ENCODE measurements at regions not wholly inside any gene's neighbourhood (a gene's known extent, or its start where the extent isn't known, plus 50 kb on each side); places are given as distances from the start of the nearest gene placed in this dataset.
A peak's percentile ranks its signal among the peaks of the same experiment; 100 is the strongest.

GRCh38 chr2:12931186-12931844 lies 214.6 kb downstream of the TRIB2 start:
- Mint-ChIP-seq H3K4me3 (no peak overlapping the region), H3K36me3 (ENCODE audit: low read depth) (no peaks in the 10 kb centered on the region), H3K27ac (no peak overlapping the region), H3K27me3 (no peaks in the 10 kb centered on the region), H3K4me1 (peaks cover 29% of the 10 kb centered on the region)
- ATAC-seq (peak; percentile 65), DNase-seq (no peak)
- H3K9me3 ChIP-seq (ENCODE audit: control insufficient read depth, low read length, poor library complexity, severe bottlenecking), result no peaks in the 10 kb centered on the region

- Mint-ChIP-seq H3K27ac (no peak overlapping the region), H3K27me3 (no peaks in the 10 kb centered on the region), H3K4me1 (peaks cover 32% of the 10 kb centered on the region), H3K36me3 (ENCODE audit: low read depth) (no peaks in the 10 kb centered on the region), H3K4me3 (no peak overlapping the region)
- DNase-seq, result no peak
- ATAC-seq, result no peak
- no peaks in the 10 kb centered on the region for H3K9me3 ChIP-seq (ENCODE audit: control insufficient read depth, low read length, poor library complexity, severe bottlenecking)
Observed at GRCh38 chr2:12932192-12932591, 215.5 kb downstream of the TRIB2 start.

GRCh38 chr2:12934146-12934756 lies 217.5 kb downstream of the TRIB2 start:
- H3K4me1 Mint-ChIP-seq, result peaks cover 24% of the 10 kb centered on the region
- no peaks in the 10 kb centered on the region for H3K9me3 ChIP-seq (ENCODE audit: control insufficient read depth, low read length, poor library complexity, severe bottlenecking)
- no peak overlapping the region for H3K4me3 Mint-ChIP-seq
- DNase-seq (no peak), ATAC-seq (no peak)
- H3K27me3 Mint-ChIP-seq, result no peaks in the 10 kb centered on the region
- no peaks in the 10 kb centered on the region for H3K36me3 Mint-ChIP-seq (ENCODE audit: low read depth)
- peak overlapping the region; percentile 88 for H3K27ac Mint-ChIP-seq

- DNase-seq, result no peak
- H3K36me3 Mint-ChIP-seq (ENCODE audit: low read depth), result no peaks in the 10 kb centered on the region
- no peaks in the 10 kb centered on the region for H3K9me3 ChIP-seq (ENCODE audit: control insufficient read depth, low read length, poor library complexity, severe bottlenecking)
- peak overlapping the region; percentile 88 for H3K27ac Mint-ChIP-seq
- ATAC-seq, result no peak
- H3K4me3 Mint-ChIP-seq, result no peak overlapping the region
- H3K27me3 Mint-ChIP-seq, result no peaks in the 10 kb centered on the region
- H3K4me1 Mint-ChIP-seq, result peaks cover 23% of the 10 kb centered on the region
Observed at GRCh38 chr2:12935222-12935621, 218.5 kb downstream of the TRIB2 start.

- H3K4me3 Mint-ChIP-seq, result no peak overlapping the region
- H3K9me3 ChIP-seq (ENCODE audit: control insufficient read depth, low read length, poor library complexity, severe bottlenecking), result no peaks in the 10 kb centered on the region
- no peak for DNase-seq
- H3K4me1 Mint-ChIP-seq, result peaks cover 22% of the 10 kb centered on the region
- no peaks in the 10 kb centered on the region for H3K27me3 Mint-ChIP-seq
- peak overlapping the region; percentile 88 for H3K27ac Mint-ChIP-seq
- no peak for ATAC-seq
- H3K36me3 Mint-ChIP-seq (ENCODE audit: low read depth), result no peaks in the 10 kb centered on the region
Observed at GRCh38 chr2:12935796-12936195, 219.1 kb downstream of the TRIB2 start.

GRCh38 chr2:12941203-12941602 lies 224.5 kb downstream of the TRIB2 start:
- no peak overlapping the region for H3K4me3 Mint-ChIP-seq
- H3K9me3 ChIP-seq (ENCODE audit: control insufficient read depth, low read length, poor library complexity, severe bottlenecking), result no peaks in the 10 kb centered on the region
- no peak for ATAC-seq
- DNase-seq, result no peak
- peaks cover 6% of the 10 kb centered on the region for H3K4me1 Mint-ChIP-seq
- no peak overlapping the region for H3K27ac Mint-ChIP-seq
- peaks cover 3% of the 10 kb centered on the region for H3K36me3 Mint-ChIP-seq (ENCODE audit: low read depth)
- H3K27me3 Mint-ChIP-seq, result peaks cover 5% of the 10 kb centered on the region

- Mint-ChIP-seq H3K27me3 (peaks cover 5% of the 10 kb centered on the region), H3K4me1 (peaks cover 9% of the 10 kb centered on the region), H3K27ac (no peak overlapping the region), H3K36me3 (ENCODE audit: low read depth) (peaks cover 3% of the 10 kb centered on the region), H3K4me3 (no peak overlapping the region)
- H3K9me3 ChIP-seq (ENCODE audit: control insufficient read depth, low read length, poor library complexity, severe bottlenecking), result no peaks in the 10 kb centered on the region
- DNase-seq, result no peak
- ATAC-seq, result no peak
Observed at GRCh38 chr2:12948231-12948960, 231.7 kb downstream of the TRIB2 start.

GRCh38 chr2:12948961-12949353 lies 232.2 kb downstream of the TRIB2 start:
- H3K27me3 Mint-ChIP-seq, result peaks cover 5% of the 10 kb centered on the region
- H3K9me3 ChIP-seq (ENCODE audit: control insufficient read depth, low read length, poor library complexity, severe bottlenecking), result no peaks in the 10 kb centered on the region
- no peak for DNase-seq
- peaks cover 3% of the 10 kb centered on the region for H3K36me3 Mint-ChIP-seq (ENCODE audit: low read depth)
- no peak for ATAC-seq
- H3K4me3 Mint-ChIP-seq, result no peak overlapping the region
- no peak overlapping the region for H3K27ac Mint-ChIP-seq
- peaks cover 9% of the 10 kb centered on the region for H3K4me1 Mint-ChIP-seq

GRCh38 chr2:12949406-12949805 lies 232.7 kb downstream of the TRIB2 start:
- DNase-seq (no peak), ATAC-seq (no peak)
- no peaks in the 10 kb centered on the region for H3K9me3 ChIP-seq (ENCODE audit: control insufficient read depth, low read length, poor library complexity, severe bottlenecking)
- peaks cover 3% of the 10 kb centered on the region for H3K36me3 Mint-ChIP-seq (ENCODE audit: low read depth)
- peaks cover 5% of the 10 kb centered on the region for H3K27me3 Mint-ChIP-seq
- no peak overlapping the region for H3K27ac Mint-ChIP-seq
- H3K4me3 Mint-ChIP-seq, result no peak overlapping the region
- H3K4me1 Mint-ChIP-seq, result peaks cover 9% of the 10 kb centered on the region

GRCh38 chr2:12950174-12950573 lies 233.4 kb downstream of the TRIB2 start:
- no peaks in the 10 kb centered on the region for H3K9me3 ChIP-seq (ENCODE audit: control insufficient read depth, low read length, poor library complexity, severe bottlenecking)
- ATAC-seq (no peak), DNase-seq (no peak)
- H3K4me1 Mint-ChIP-seq, result peaks cover 9% of the 10 kb centered on the region
- peaks cover 5% of the 10 kb centered on the region for H3K27me3 Mint-ChIP-seq
- H3K36me3 Mint-ChIP-seq (ENCODE audit: low read depth), result peaks cover 3% of the 10 kb centered on the region
- H3K4me3 Mint-ChIP-seq, result no peak overlapping the region
- no peak overlapping the region for H3K27ac Mint-ChIP-seq

GRCh38 chr2:12950957-12951656 lies 234.4 kb downstream of the TRIB2 start:
- H3K9me3 ChIP-seq (ENCODE audit: control insufficient read depth, low read length, poor library complexity, severe bottlenecking), result no peaks in the 10 kb centered on the region
- Mint-ChIP-seq H3K27ac (no peak overlapping the region), H3K27me3 (peaks cover under 1% of the 10 kb centered on the region), H3K36me3 (ENCODE audit: low read depth) (no peaks in the 10 kb centered on the region), H3K4me3 (no peak overlapping the region), H3K4me1 (peaks cover 6% of the 10 kb centered on the region)
- DNase-seq, result no peak
- no peak for ATAC-seq

- no peaks in the 10 kb centered on the region for H3K27me3 Mint-ChIP-seq
- H3K4me3 Mint-ChIP-seq, result no peak overlapping the region
- H3K27ac Mint-ChIP-seq, result no peak overlapping the region
Observed at GRCh38 chr2:12951657-12951973, 234.9 kb downstream of the TRIB2 start.

GRCh38 chr2:12953596-12953995 lies 236.9 kb downstream of the TRIB2 start:
- H3K27me3 Mint-ChIP-seq, result no peaks in the 10 kb centered on the region
- no peak for ATAC-seq

More at GRCh38 chr2:12951657-12951973, 234.9 kb downstream of the TRIB2 start:
- ATAC-seq, result no peak
- no peak for DNase-seq
- H3K36me3 Mint-ChIP-seq (ENCODE audit: low read depth), result no peaks in the 10 kb centered on the region
- peaks cover 6% of the 10 kb centered on the region for H3K4me1 Mint-ChIP-seq
- H3K9me3 ChIP-seq (ENCODE audit: control insufficient read depth, low read length, poor library complexity, severe bottlenecking), result no peaks in the 10 kb centered on the region

More at GRCh38 chr2:12953596-12953995, 236.9 kb downstream of the TRIB2 start:
- H3K36me3 Mint-ChIP-seq (ENCODE audit: low read depth), result no peaks in the 10 kb centered on the region
- H3K9me3 ChIP-seq (ENCODE audit: control insufficient read depth, low read length, poor library complexity, severe bottlenecking), result no peaks in the 10 kb centered on the region
- no peak overlapping the region for H3K4me3 Mint-ChIP-seq
- H3K27ac Mint-ChIP-seq, result no peak overlapping the region
- DNase-seq, result no peak
- peaks cover 3% of the 10 kb centered on the region for H3K4me1 Mint-ChIP-seq
